ENCODE measurements at regions not wholly inside any gene's neighbourhood (a gene's known extent, or its start where the extent isn't known, plus 50 kb on each side); places are given as distances from the start of the nearest gene placed in this dataset.

DNA sequence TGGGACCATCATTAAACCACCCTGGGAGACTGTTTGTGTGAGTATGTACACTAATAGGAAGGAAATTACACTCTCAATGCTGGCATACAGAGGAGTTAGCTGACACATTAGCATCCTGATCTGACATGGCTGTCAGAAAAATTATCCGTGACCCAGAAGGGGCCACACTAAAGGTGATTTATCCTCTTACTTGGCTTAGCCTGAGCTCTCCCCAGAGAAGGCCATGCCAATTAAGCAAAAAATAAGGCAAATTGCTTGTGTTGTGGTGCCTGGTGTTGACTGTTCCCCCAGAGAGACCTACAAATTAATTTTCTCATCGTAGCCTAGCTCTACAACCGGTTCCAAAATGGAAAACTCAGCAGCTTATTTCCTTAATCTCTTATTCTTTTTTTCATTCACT is 992.3 kb downstream of the KCNMA1 start:
- no peak for ATAC-seq (ENCODE audit: low read depth)
- POLR2A ChIA-PET, result no interaction called here
- no peak overlapping the region for H3K4me3 Mint-ChIP-seq
- intact Hi-C loops (cut with micrococcal nuclease), result no loop called here
- H3K4me3 ChIP-seq (ENCODE audit: control extremely low read depth in 1 of 5, extremely low read depth in 1 of 5, insufficient read depth in 1 of 5, low read depth in 2 of 5, low read length in 4 of 5), result no peak overlapping the region
- no peak overlapping the region for H3K9ac ChIP-seq (ENCODE audit: low read length)
- H3K27ac Mint-ChIP-seq, result no peak overlapping the region
- no peaks in the 10 kb centered on the region for H3K4me1 Mint-ChIP-seq
- no peaks in the 10 kb centered on the region for H3K27me3 ChIP-seq (replicated peaks in 1 of 4; ENCODE audit: control extremely low read depth in 1 of 4, control insufficient read depth in 3 of 4, insufficient read depth in 4 of 4, low read length in 3 of 4)
- H3K4me1 ChIP-seq (ENCODE audit: control insufficient read depth in 2 of 2, insufficient read depth in 2 of 2, low read length in 2 of 2), result no peaks in the 10 kb centered on the region
- no peaks in the 10 kb centered on the region for H3K9me3 Mint-ChIP-seq (ENCODE audit: insufficient read depth)
- no peak overlapping the region for H3K4me2 ChIP-seq (replicated peaks; ENCODE audit: low read depth, low read length, poor library complexity, severe bottlenecking)
- H4K20me1 ChIP-seq (ENCODE audit: control insufficient read depth, insufficient read depth, low read length, poor library complexity, severe bottlenecking), result no peaks in the 10 kb centered on the region
- WGBS (ENCODE audit: insufficient coverage), result no CpG with 5 or more reads among the region's 3 CpGs
- DNase-seq, result no peak
- H3K27ac ChIP-seq (ENCODE audit: low read length in 2 of 2), result no peak overlapping the region
- CTCF ChIA-PET, result interaction anchor here (0.6 kb wide), 1 partner anchor 998 kb away, joined by 3 read pairs; no protein-coding TSS in a partner anchor
- no peaks in the 10 kb centered on the region for H3K79me2 ChIP-seq (ENCODE audit: control insufficient read depth, insufficient read depth, low read length)
- no peaks in the 10 kb centered on the region for H3K27me3 Mint-ChIP-seq
- H3K9me3 ChIP-seq (ENCODE audit: control extremely low read depth in 1 of 3, control insufficient read depth in 2 of 3, insufficient read depth in 1 of 3, low read length in 2 of 3), result no peaks in the 10 kb centered on the region
- no peak overlapping the region for H2AFZ ChIP-seq (ENCODE audit: insufficient read depth, low read depth, low read length, poor library complexity, severe bottlenecking)
- no peaks in the 10 kb centered on the region for H3K36me3 ChIP-seq (replicated peaks in 1 of 2; ENCODE audit: control extremely low read depth in 1 of 2, control insufficient read depth in 1 of 2, extremely low read depth in 1 of 2, insufficient read depth in 2 of 2, low read length in 1 of 2)
- no peak for TF ChIP-seq EZH2 (IDR thresholded peaks at IDR 0.05; ENCODE audit: borderline replicate concordance, insufficient read depth, low read depth, low read length, poor library complexity, severe bottlenecking)
- TF ChIP-seq, protein P1, sequence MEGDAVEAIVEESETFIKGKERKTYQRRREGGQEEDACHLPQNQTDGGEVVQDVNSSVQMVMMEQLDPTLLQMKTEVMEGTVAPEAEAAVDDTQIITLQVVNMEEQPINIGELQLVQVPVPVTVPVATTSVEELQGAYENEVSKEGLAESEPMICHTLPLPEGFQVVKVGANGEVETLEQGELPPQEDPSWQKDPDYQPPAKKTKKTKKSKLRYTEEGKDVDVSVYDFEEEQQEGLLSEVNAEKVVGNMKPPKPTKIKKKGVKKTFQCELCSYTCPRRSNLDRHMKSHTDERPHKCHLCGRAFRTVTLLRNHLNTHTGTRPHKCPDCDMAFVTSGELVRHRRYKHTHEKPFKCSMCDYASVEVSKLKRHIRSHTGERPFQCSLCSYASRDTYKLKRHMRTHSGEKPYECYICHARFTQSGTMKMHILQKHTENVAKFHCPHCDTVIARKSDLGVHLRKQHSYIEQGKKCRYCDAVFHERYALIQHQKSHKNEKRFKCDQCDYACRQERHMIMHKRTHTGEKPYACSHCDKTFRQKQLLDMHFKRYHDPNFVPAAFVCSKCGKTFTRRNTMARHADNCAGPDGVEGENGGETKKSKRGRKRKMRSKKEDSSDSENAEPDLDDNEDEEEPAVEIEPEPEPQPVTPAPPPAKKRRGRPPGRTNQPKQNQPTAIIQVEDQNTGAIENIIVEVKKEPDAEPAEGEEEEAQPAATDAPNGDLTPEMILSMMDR (IDR thresholded peaks at IDR 0.05), result no peak

DNA sequence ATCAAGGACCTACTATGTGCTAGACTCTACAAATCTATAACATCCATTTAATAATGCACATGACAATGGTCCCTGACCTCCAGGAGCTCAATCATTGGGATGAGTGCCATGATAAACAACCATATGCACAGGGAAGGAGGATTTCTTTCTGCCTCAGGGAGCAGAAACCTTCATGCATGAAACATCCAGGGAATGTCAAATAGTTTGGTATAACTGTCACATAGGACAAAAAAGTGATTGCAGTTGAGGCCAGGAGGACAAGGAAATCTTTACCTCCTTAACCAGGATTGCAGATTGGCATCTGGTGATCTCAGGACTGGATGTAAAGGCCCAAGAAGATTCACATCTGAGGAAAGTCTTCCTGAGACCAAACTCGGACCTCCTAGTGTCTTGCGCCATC is 993.1 kb downstream of the KCNMA1 start:
- no peak overlapping the region for H3K27ac ChIP-seq (ENCODE audit: low read length in 2 of 2)
- H3K9me3 ChIP-seq (ENCODE audit: control extremely low read depth in 1 of 3, control insufficient read depth in 2 of 3, insufficient read depth in 1 of 3, low read length in 2 of 3), result no peaks in the 10 kb centered on the region
- H3K79me2 ChIP-seq (ENCODE audit: control insufficient read depth, insufficient read depth, low read length), result no peaks in the 10 kb centered on the region
- H3K4me3 ChIP-seq (ENCODE audit: control extremely low read depth in 1 of 5, extremely low read depth in 1 of 5, insufficient read depth in 1 of 5, low read depth in 2 of 5, low read length in 4 of 5), result no peak overlapping the region
- TF ChIP-seq, protein P1 (IDR thresholded peaks at IDR 0.05), result no peak
- TF ChIP-seq EZH2 (IDR thresholded peaks at IDR 0.05; ENCODE audit: borderline replicate concordance, insufficient read depth, low read depth, low read length, poor library complexity, severe bottlenecking), result no peak
- H3K4me1 Mint-ChIP-seq, result no peaks in the 10 kb centered on the region
- intact Hi-C loops (cut with micrococcal nuclease), result no loop called here
- no peaks in the 10 kb centered on the region for H3K4me1 ChIP-seq (ENCODE audit: control insufficient read depth in 2 of 2, insufficient read depth in 2 of 2, low read length in 2 of 2)
- H3K27me3 ChIP-seq (replicated peaks in 1 of 4; ENCODE audit: control extremely low read depth in 1 of 4, control insufficient read depth in 3 of 4, insufficient read depth in 4 of 4, low read length in 3 of 4), result no peaks in the 10 kb centered on the region
- POLR2A ChIA-PET, result no interaction called here
- H2AFZ ChIP-seq (ENCODE audit: insufficient read depth, low read depth, low read length, poor library complexity, severe bottlenecking), result no peak overlapping the region
- no peaks in the 10 kb centered on the region for H3K9me3 Mint-ChIP-seq (ENCODE audit: insufficient read depth)
- WGBS (ENCODE audit: insufficient coverage), result 90% methylated on average over 2 of the region's 2 CpGs
- H3K4me3 Mint-ChIP-seq, result no peak overlapping the region
- no peak for ATAC-seq (ENCODE audit: low read depth)
- DNase-seq, result no peak
- no peaks in the 10 kb centered on the region for H4K20me1 ChIP-seq (ENCODE audit: control insufficient read depth, insufficient read depth, low read length, poor library complexity, severe bottlenecking)
- no peaks in the 10 kb centered on the region for H3K36me3 ChIP-seq (replicated peaks in 1 of 2; ENCODE audit: control extremely low read depth in 1 of 2, control insufficient read depth in 1 of 2, extremely low read depth in 1 of 2, insufficient read depth in 2 of 2, low read length in 1 of 2)
- H3K4me2 ChIP-seq (replicated peaks; ENCODE audit: low read depth, low read length, poor library complexity, severe bottlenecking), result no peak overlapping the region
- no peak overlapping the region for H3K27ac Mint-ChIP-seq
- H3K9ac ChIP-seq (ENCODE audit: low read length), result no peak overlapping the region
- CTCF ChIA-PET, result no interaction called here
- H3K27me3 Mint-ChIP-seq, result no peaks in the 10 kb centered on the region

Measured in B cell (primary cell).